ENCODE measurements at regions not wholly inside any gene's neighbourhood (a gene's known extent, or its start where the extent isn't known, plus 50 kb on each side); places are given as distances from the start of the nearest gene placed in this dataset.

GRCh38 chr15:39096608-39097205 is 484.2 kb upstream of the THBS1 start:
- Histone ChIP-seq H3K4me3 (no peak overlapping the region), H3K9me3 (no peaks in the 10 kb centered on the region), H3K27me3 (no peaks in the 10 kb centered on the region), H3K27ac (no peak overlapping the region), H3K36me3 (no peaks in the 10 kb centered on the region), H3K4me1 (no peaks in the 10 kb centered on the region)
- TF ChIP-seq CTCF (IDR thresholded peaks at IDR 0.05) (no peak), POLR2A (IDR thresholded peaks at IDR 0.05) (no peak), POLR2AphosphoS5 (IDR thresholded peaks at IDR 0.05) (no peak), EP300 (IDR thresholded peaks at IDR 0.05) (no peak)
- ATAC-seq (ENCODE audit: low FRiP score in 2 of 2) (no peak), DNase-seq (no peak)
- 83% methylated on average over 3 of the region's 3 CpGs for WGBS, 2 donors

- DNase-seq (no peak), ATAC-seq (ENCODE audit: low FRiP score in 2 of 2) (no peak)
- WGBS, 2 donors: 86 to 90% methylated on average over 2 of the region's 2 CpGs
- TF ChIP-seq POLR2A (IDR thresholded peaks at IDR 0.05) (no peak), CTCF (IDR thresholded peaks at IDR 0.05) (no peak), EP300 (IDR thresholded peaks at IDR 0.05) (no peak), POLR2AphosphoS5 (IDR thresholded peaks at IDR 0.05) (no peak)
- Histone ChIP-seq H3K4me1 (no peaks in the 10 kb centered on the region), H3K36me3 (no peaks in the 10 kb centered on the region), H3K4me3 (no peak overlapping the region), H3K27ac (no peak overlapping the region), H3K9me3 (no peaks in the 10 kb centered on the region), H3K27me3 (no peaks in the 10 kb centered on the region)
Observed at GRCh38 chr15:39099524-39099923, 481.4 kb upstream of the THBS1 start.

- no peak for ATAC-seq (ENCODE audit: low FRiP score in 2 of 2)
- WGBS, 2 donors: 68 to 82% methylated on average over 2 of the region's 2 CpGs
- H3K4me3 ChIP-seq: no peak overlapping the region
- TF ChIP-seq EP300 (IDR thresholded peaks at IDR 0.05) (no peak), POLR2AphosphoS5 (IDR thresholded peaks at IDR 0.05) (no peak), POLR2A (IDR thresholded peaks at IDR 0.05) (no peak), CTCF (IDR thresholded peaks at IDR 0.05) (no peak)
- no peaks in the 10 kb centered on the region for H3K36me3 ChIP-seq
- H3K4me1 ChIP-seq: no peaks in the 10 kb centered on the region
- DNase-seq: no peak
- H3K27ac ChIP-seq: no peak overlapping the region
- H3K27me3 ChIP-seq: no peaks in the 10 kb centered on the region
- no peaks in the 10 kb centered on the region for H3K9me3 ChIP-seq
Observed at GRCh38 chr15:39100106-39100660, 480.7 kb upstream of the THBS1 start.

GRCh38 chr15:39102431-39102830 is 478.4 kb upstream of the THBS1 start:
- TF ChIP-seq POLR2A (IDR thresholded peaks at IDR 0.05) (no peak), POLR2AphosphoS5 (IDR thresholded peaks at IDR 0.05) (no peak), CTCF (IDR thresholded peaks at IDR 0.05) (no peak), EP300 (IDR thresholded peaks at IDR 0.05) (no peak)
- no peaks in the 10 kb centered on the region for H3K36me3 ChIP-seq
- ATAC-seq (ENCODE audit: low FRiP score in 2 of 2) (no peak), DNase-seq (no peak)
- H3K27ac ChIP-seq: no peak overlapping the region
- no peaks in the 10 kb centered on the region for H3K9me3 ChIP-seq
- H3K4me1 ChIP-seq: no peaks in the 10 kb centered on the region
- H3K4me3 ChIP-seq: no peak overlapping the region
- WGBS, 2 donors: 95 to 100% methylated on average over 1 of the region's 1 CpG
- no peaks in the 10 kb centered on the region for H3K27me3 ChIP-seq

- Histone ChIP-seq H3K36me3 (no peaks in the 10 kb centered on the region), H3K4me1 (no peaks in the 10 kb centered on the region), H3K27me3 (no peaks in the 10 kb centered on the region), H3K27ac (no peak overlapping the region), H3K4me3 (no peak overlapping the region), H3K9me3 (no peaks in the 10 kb centered on the region)
- DNase-seq (no peak), ATAC-seq (ENCODE audit: low FRiP score in 2 of 2) (no peak)
- TF ChIP-seq CTCF (IDR thresholded peaks at IDR 0.05) (no peak), POLR2AphosphoS5 (IDR thresholded peaks at IDR 0.05) (no peak)
- 85 to 89% methylated on average over 5 of the region's 5 CpGs for WGBS, 2 donors
Observed at GRCh38 chr15:39106950-39107349, 473.9 kb upstream of the THBS1 start.
